GM10248 (cell line): ENCODE measurements at regions not wholly inside any gene's neighbourhood (a gene's known extent, or its start where the extent isn't known, plus 50 kb on each side); places are given as distances from the start of the nearest gene placed in this dataset.

Source experiments
- CTCF ChIA-PET: fragments of 300-600 bp; sonication (Branson Sonifier 250); formaldehyde crosslinking; extraction: SDS; loops from one replicate; lab custom pipeline; 2021; ENCODE audit warnings: antibody characterized with exemption; lab: Yijun Ruan, JAX
- POLR2A ChIA-PET: fragments of 350-650 bp; sonication (Branson Sonifier 250); formaldehyde crosslinking; extraction: SDS; loops from one replicate; lab custom pipeline; 2020; ENCODE audit warnings: antibody characterized with exemption; lab: Yijun Ruan, JAX
- DNase-seq: peaks from one replicate; pipeline ENCODE4 v3.0.0; 2012; ENCODE audit errors: extremely low spot score
- TF ChIP-seq, protein P1 (sequence below): IDR thresholded peaks from 2 replicates; pipeline ENCODE4 v1.5.1; 2012; ENCODE audit warnings: mild to moderate bottlenecking, low read depth; ENCODE audit errors: extremely low read depth, missing control alignments, control extremely low read depth

GRCh38 chr5:89297066-89297465 lies 414.1 kb upstream of the MEF2C start:
- TF ChIP-seq, protein P1, sequence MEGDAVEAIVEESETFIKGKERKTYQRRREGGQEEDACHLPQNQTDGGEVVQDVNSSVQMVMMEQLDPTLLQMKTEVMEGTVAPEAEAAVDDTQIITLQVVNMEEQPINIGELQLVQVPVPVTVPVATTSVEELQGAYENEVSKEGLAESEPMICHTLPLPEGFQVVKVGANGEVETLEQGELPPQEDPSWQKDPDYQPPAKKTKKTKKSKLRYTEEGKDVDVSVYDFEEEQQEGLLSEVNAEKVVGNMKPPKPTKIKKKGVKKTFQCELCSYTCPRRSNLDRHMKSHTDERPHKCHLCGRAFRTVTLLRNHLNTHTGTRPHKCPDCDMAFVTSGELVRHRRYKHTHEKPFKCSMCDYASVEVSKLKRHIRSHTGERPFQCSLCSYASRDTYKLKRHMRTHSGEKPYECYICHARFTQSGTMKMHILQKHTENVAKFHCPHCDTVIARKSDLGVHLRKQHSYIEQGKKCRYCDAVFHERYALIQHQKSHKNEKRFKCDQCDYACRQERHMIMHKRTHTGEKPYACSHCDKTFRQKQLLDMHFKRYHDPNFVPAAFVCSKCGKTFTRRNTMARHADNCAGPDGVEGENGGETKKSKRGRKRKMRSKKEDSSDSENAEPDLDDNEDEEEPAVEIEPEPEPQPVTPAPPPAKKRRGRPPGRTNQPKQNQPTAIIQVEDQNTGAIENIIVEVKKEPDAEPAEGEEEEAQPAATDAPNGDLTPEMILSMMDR = no peak
- DNase-seq = no peak
- POLR2A ChIA-PET = no interaction called here
- CTCF ChIA-PET = interaction anchor here (1.1 to 3.2 kb wide), 4 partner anchors 12 to 46 kb away, joined by 3 to 10 read pairs (median 4); no protein-coding TSS in a partner anchor

DNA sequence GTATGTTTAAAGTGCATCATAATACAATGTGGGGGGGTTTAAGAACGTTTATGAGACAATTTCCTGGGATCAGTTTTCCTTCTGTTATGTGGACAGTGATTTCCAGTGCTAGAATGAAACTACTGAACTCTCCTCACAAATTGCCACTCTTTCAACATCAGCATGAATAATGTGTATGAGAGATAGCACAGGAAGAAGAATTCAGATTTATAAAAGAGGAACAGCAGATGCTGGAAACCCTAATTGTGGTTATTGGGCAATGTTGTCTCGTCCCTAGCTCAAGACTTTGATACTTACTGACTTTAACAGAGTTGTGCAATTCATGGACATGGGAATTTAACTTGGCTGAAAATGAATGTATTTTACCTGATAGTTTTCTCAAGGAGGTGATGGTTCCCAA lies 410.8 kb upstream of the MEF2C start:
- TF ChIP-seq, protein P1 = no peak
- POLR2A ChIA-PET = no interaction called here
- CTCF ChIA-PET = interaction anchor here (0.9 to 3.0 kb wide), 4 partner anchors 12 to 59 kb away, joined by 3 to 9 read pairs (median 4); no protein-coding TSS in a partner anchor
- DNase-seq = no peak

GRCh38 chr5:89292487-89292886 lies 409.5 kb upstream of the MEF2C start:
- TF ChIP-seq, protein P1 = no peak

GRCh38 chr5:89289604-89290003 lies 406.6 kb upstream of the MEF2C start:
- TF ChIP-seq, protein P1 = no peak
- DNase-seq = no peak
- POLR2A ChIA-PET = no interaction called here
- CTCF ChIA-PET = interaction anchor here (1.2 to 1.3 kb wide), 2 partner anchors 13 to 17 kb away, joined by 3 to 4 read pairs; no protein-coding TSS in a partner anchor

More at GRCh38 chr5:89292487-89292886, 409.5 kb upstream of the MEF2C start:
- DNase-seq = no peak
- ChIA-PET CTCF (interaction anchor here (1.5 to 1.7 kb wide), 2 partner anchors 11 to 33 kb away, joined by 4 read pairs; no protein-coding TSS in a partner anchor), POLR2A (no interaction called here)

- CTCF ChIA-PET = no interaction called here
- TF ChIP-seq, protein P1 = no peak
- no peak for DNase-seq
- POLR2A ChIA-PET = no interaction called here
These were observed 405.0 kb upstream of the MEF2C start for GRCh38 chr5:89287964-89288363.

DNA sequence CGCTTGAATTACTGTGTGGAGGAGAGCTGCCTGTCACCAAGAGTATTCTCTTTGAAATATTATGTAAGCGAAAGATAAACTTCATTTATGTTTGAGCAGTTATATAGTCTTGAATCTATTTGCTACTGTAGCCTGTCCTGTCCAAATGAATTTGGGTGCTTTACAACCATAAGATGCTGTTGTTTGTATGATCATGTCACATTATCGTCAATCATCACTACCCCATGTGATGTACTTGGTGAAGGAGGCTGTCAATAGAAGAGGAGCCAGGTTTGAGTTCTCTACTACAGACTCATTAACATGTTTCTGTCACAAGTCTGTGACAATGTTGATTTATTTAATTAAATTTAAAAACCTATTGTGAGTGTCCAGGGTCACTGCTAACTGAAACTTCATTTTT lies 403.3 kb upstream of the MEF2C start:
- TF ChIP-seq, protein P1 = no peak
- ChIA-PET CTCF (interaction anchor here (1.1 to 2.1 kb wide), 4 partner anchors 9 to 19 kb away, joined by 3 to 9 read pairs (median 6); no protein-coding TSS in a partner anchor), POLR2A (no interaction called here)
- no peak for DNase-seq
